ENCODE measurements at regions not wholly inside any gene's neighbourhood (a gene's known extent, or its start where the extent isn't known, plus 50 kb on each side); places are given as distances from the start of the nearest gene placed in this dataset.

DNA sequence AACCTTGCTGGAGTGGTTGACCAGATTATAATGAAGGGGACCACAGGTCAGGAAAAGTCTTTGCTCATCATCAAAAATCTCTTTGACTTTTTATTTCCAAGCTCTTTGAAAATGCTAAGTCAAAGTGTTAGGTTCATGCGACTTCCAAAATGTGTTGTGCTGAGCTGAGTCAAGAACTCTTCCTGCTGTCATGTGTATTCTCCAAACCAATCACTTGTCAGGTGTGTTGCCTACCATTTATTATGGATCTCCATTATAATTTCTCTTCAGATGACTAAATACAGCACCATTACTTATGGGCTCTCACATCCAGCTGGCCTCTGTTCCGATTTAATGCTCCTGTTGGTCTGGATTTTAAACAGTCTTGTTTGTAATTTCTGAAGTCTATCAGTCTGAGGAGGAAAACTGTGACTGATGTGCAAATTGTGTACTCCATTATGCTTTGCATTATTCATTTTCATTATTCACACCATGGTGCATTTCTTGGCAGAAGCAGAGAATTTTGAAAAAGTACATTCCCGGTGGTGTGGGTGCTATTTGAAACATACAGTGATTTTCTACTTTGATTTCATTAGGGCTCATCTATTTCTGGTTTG, 562.5 kb downstream of the LMO7 start:
- TF ChIP-seq, protein P1, sequence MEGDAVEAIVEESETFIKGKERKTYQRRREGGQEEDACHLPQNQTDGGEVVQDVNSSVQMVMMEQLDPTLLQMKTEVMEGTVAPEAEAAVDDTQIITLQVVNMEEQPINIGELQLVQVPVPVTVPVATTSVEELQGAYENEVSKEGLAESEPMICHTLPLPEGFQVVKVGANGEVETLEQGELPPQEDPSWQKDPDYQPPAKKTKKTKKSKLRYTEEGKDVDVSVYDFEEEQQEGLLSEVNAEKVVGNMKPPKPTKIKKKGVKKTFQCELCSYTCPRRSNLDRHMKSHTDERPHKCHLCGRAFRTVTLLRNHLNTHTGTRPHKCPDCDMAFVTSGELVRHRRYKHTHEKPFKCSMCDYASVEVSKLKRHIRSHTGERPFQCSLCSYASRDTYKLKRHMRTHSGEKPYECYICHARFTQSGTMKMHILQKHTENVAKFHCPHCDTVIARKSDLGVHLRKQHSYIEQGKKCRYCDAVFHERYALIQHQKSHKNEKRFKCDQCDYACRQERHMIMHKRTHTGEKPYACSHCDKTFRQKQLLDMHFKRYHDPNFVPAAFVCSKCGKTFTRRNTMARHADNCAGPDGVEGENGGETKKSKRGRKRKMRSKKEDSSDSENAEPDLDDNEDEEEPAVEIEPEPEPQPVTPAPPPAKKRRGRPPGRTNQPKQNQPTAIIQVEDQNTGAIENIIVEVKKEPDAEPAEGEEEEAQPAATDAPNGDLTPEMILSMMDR (IDR thresholded peaks at IDR 0.05; ENCODE audit: low read depth, low read length), result no peak
- no peak for DNase-seq (ENCODE audit: extremely low read depth, low read depth)

DNA sequence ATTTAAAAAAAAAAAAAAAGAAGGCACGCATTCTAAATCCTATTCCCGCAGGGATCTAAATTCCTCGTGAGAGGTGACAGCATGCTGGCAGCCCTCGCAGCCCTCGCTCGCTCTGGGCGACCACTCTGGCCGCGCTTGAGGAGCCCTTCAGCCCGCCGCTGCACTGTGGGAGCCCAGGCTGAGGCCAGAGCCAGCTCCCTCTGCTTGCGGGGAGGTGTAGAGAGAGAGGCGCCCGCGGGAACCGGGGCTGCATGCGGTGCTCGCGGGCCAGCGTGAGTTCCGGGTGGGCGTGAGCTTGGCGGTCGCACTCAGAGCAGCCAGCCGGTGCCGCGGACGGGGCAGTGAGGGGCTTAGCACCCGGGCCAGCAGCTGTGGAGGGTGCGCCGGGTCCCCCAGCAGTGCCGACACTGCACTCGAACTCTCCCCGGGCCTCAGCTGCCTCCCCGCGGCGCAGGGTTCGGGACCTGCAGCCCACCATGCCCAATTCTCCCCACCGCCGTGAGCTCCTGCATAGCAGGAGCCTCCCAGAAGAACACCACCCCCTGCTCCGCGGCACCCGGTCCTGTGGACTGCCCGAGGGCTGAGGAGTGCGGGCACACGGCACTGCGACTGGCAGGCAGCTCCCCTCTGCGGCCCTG, 553.9 kb downstream of the LMO7 start:
- DNase-seq (ENCODE audit: extremely low read depth, low read depth), result no peak
- TF ChIP-seq, protein P1 (IDR thresholded peaks at IDR 0.05; ENCODE audit: low read depth, low read length), result no peak

DNA sequence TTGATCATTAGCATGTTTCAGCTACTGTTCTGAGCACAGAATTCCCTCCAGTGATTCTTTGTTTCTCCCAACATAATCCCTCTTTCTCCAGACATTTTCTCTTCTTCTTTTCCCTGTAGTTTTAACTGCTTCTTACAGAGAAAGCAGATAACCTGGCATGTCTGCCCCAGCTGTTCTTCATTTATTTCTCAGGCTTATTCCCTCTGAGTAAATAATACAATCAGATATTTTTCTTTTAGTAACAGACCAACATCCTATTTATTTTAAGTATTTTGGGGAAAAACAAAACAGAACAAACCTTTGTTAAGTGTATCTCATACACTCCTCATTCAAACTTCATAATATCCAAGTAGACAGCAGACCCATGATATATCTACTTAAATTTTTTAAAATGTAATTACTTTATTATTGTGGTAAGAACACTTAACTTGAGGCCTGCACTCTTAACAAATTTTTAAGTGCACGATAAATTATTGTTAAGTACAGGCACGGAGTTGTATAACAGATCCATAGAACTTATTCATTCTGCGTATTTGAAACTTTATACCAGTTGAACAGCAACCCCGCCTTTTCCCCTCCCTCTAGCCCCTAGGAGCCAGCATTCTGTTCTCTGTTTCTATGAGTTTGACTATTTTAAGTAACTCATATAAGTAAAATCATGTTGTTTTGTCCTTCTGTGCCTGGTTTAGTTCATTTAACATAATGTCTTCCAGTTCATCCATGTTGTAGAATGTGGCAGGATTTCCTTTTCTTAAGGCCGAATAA, 540.0 kb downstream of the LMO7 start:
- DNase-seq (ENCODE audit: extremely low read depth, low read depth), result no peak

DNA sequence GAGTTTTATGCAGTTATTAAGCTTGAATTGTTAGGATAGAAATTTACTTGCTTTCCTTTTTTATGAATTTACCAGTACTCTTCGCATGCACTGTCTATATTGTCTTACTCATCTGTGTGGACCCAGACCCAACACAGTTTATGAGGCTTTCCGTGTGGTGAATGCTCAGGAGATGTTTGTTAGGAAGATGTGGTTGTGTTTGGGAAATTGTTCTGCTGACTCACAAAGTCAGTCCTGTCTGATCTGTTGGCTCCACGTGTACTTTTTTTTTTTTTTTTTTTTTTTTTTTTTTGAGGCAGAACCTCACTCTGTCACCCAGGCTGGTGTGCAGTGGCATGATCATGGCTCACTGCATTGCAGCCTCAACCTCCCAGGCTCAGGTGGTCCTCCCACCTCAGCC, 532.5 kb downstream of the LMO7 start:
- DNase-seq (ENCODE audit: extremely low read depth, low read depth), result no peak
- TF ChIP-seq, protein P1 (IDR thresholded peaks at IDR 0.05; ENCODE audit: low read depth, low read length), result no peak

More for the DNA sequence above, 540.0 kb downstream of the LMO7 start:
- TF ChIP-seq, protein P1 (IDR thresholded peaks at IDR 0.05; ENCODE audit: low read depth, low read length), result no peak

DNA sequence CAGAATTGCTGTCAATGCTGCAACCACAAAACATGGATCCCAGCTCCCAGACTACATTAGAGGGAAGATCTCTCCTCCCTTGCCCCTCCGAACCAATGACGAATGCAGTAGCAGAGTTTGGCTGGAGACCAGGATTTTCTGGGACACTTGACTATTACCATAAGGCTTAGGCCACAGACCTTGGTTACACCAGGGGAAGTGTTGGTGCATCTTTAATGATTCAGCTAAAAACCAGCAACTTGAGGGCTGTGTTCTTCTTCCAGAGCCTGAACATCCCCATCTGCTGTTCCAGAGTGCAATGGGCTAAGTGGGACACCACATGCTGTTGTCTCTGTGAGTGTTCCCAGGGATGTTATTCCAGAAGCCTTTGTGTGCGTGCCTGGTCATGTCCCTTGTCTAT, 528.2 kb downstream of the LMO7 start:
- DNase-seq (ENCODE audit: extremely low read depth, low read depth), result no peak
- TF ChIP-seq, protein P1 (IDR thresholded peaks at IDR 0.05; ENCODE audit: low read depth, low read length), result no peak

DNA sequence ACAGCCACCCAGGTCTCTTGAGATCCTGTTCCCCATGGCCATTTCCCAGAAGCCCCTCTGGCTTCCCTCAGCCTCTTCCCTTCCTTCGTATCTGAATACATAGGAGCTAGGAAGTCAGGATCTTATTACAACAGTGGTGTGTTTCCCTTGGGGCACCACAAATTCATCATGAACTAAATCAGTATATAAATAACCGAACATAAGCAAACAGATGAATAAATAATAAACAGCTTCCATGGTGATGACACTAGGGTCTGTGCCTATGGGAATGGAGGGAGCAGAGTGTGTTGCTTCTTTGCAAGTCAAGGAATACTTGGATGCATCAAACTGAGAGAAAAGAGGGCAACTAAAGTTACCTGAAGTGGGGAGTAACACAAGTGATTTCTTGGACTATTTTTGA, 527.6 kb downstream of the LMO7 start:
- DNase-seq (ENCODE audit: extremely low read depth, low read depth), result no peak
- TF ChIP-seq, protein P1 (IDR thresholded peaks at IDR 0.05; ENCODE audit: low read depth, low read length), result no peak
